Parathyroid adenoma (tissue), 2 donors: ENCODE measurements at regions not wholly inside any gene's neighbourhood (a gene's known extent, or its start where the extent isn't known, plus 50 kb on each side); places are given as distances from the start of the nearest gene placed in this dataset.

Source experiments
- H2AFZ ChIP-seq: fragments of 300-600 bp; sonication (generic); one replicate; pipeline ENCODE4 v1.7.0; 2017; ENCODE audit warnings: antibody characterized with exemption, mild to moderate bottlenecking
- H3K27ac ChIP-seq: fragments of 300-600 bp; sonication (generic); one replicate; pipeline ENCODE4 v1.7.0; 2017
- H3K27me3 ChIP-seq: fragments of 300-600 bp; sonication (generic); one replicate; pipeline ENCODE4 v1.7.0; 2017; ENCODE audit warnings: low read length; ENCODE audit not compliant: control insufficient read depth, insufficient read depth
- H3K36me3 ChIP-seq: fragments of 300-600 bp; sonication (generic); one replicate; pipeline ENCODE4 v1.7.0; 2017; ENCODE audit warnings: low read length; ENCODE audit not compliant: control insufficient read depth, insufficient read depth
- H3K4me1 ChIP-seq: fragments of 300-600 bp; sonication (generic); one replicate; pipeline ENCODE4 v1.7.0; 2017; ENCODE audit warnings: control low read depth
- H3K4me2 ChIP-seq: fragments of 300-600 bp; sonication (generic); one replicate; pipeline ENCODE4 v1.7.0; 2017; ENCODE audit warnings: low read length
- H3K4me3 ChIP-seq: fragments of 300-600 bp; sonication (generic); one replicate; pipeline ENCODE4 v1.7.0; 2017; ENCODE audit warnings: low read depth, low read length
- H3K79me2 ChIP-seq: fragments of 300-600 bp; sonication (generic); one replicate; pipeline ENCODE4 v1.7.0; 2017; ENCODE audit warnings: control low read depth
- H3K9ac ChIP-seq: fragments of 300-600 bp; sonication (generic); one replicate; pipeline ENCODE4 v1.7.0; 2017; ENCODE audit warnings: mild to moderate bottlenecking
- H3K9me3 ChIP-seq: fragments of 300-600 bp; sonication (generic); one replicate; pipeline ENCODE4 v1.7.0; 2017; ENCODE audit warnings: low read length; ENCODE audit not compliant: control insufficient read depth
- TF ChIP-seq, protein P1 (sequence below): fragments of 300-600 bp; sonication (generic); IDR thresholded peaks from one replicate; pipeline ENCODE4 v1.7.0; 2017; ENCODE audit warnings: antibody characterized with exemption, mild to moderate bottlenecking
- donor health status: primary hyperparathyroidism.

DNA sequence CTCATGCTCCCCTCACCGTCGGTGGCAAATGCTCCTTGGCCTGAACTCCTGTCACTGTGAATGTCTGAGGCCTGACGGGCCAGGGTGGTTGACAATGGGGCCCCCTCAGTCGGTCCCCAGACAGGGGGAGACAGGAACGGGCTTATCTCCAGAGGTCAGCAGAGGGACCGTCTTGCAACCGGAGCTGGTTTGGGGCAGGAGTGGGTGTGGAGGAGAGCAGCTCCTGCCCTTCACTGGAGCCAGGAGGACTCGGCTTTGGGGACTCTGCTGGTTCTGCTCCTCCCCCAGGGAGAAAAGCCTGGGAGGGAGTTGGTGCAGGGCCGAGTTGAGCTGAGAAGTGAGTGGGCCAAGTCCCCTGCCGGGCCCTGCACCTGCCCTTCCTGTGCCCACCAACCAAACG lies 354.4 kb downstream of the BRD1 start:
- Histone ChIP-seq H3K9ac (no peak overlapping the region), H3K27ac (no peak overlapping the region), H3K36me3 (no peaks in the 10 kb centered on the region), H3K79me2 (no peaks in the 10 kb centered on the region), H2AFZ (no peak overlapping the region), H3K4me2 (no peak overlapping the region), H3K4me1 (no peaks in the 10 kb centered on the region), H3K27me3 (no peaks in the 10 kb centered on the region), H3K4me3 (no peak overlapping the region), H3K9me3 (no peaks in the 10 kb centered on the region)
- TF ChIP-seq, protein P1, sequence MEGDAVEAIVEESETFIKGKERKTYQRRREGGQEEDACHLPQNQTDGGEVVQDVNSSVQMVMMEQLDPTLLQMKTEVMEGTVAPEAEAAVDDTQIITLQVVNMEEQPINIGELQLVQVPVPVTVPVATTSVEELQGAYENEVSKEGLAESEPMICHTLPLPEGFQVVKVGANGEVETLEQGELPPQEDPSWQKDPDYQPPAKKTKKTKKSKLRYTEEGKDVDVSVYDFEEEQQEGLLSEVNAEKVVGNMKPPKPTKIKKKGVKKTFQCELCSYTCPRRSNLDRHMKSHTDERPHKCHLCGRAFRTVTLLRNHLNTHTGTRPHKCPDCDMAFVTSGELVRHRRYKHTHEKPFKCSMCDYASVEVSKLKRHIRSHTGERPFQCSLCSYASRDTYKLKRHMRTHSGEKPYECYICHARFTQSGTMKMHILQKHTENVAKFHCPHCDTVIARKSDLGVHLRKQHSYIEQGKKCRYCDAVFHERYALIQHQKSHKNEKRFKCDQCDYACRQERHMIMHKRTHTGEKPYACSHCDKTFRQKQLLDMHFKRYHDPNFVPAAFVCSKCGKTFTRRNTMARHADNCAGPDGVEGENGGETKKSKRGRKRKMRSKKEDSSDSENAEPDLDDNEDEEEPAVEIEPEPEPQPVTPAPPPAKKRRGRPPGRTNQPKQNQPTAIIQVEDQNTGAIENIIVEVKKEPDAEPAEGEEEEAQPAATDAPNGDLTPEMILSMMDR: no peak

DNA sequence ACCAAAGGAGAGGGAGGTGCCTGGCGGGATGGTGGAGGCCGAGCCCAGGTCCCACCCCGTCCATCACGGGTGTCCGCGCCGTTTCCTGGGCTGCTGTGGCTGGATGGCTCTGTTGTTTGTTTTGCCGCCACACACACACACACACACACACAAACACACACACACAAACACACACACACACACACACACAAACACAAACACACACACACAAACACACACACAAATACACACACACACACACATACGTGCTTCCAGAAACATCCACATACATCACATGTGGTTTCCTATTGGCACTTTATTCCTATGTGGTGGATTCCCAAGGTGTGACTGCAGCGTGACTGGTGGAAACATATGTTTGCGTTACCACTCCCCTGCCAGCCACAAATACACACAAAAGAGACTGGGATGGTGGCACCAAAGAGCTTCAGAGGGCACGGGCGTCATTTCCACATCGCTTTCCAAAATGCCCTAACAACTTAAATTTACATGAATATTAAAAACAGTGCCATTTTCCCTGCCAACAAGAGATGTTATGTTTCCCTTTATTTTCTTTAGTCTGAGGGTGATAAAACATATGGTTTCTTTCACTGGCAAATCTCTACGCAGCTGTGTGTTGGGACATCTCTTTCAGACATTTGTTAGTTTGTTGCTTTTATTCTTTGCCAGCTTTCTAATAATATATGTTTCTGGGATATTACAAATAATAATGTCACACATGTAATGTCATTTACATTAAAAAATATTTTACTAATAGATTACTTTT lies 356.8 kb downstream of the BRD1 start:
- Histone ChIP-seq H3K27me3 (no peaks in the 10 kb centered on the region), H2AFZ (no peak overlapping the region), H3K4me2 (no peak overlapping the region), H3K27ac (no peak overlapping the region), H3K79me2 (no peaks in the 10 kb centered on the region), H3K4me1 (no peaks in the 10 kb centered on the region), H3K36me3 (no peaks in the 10 kb centered on the region), H3K9me3 (no peaks in the 10 kb centered on the region), H3K4me3 (no peak overlapping the region), H3K9ac (no peak overlapping the region)
- TF ChIP-seq, protein P1: no peak

DNA sequence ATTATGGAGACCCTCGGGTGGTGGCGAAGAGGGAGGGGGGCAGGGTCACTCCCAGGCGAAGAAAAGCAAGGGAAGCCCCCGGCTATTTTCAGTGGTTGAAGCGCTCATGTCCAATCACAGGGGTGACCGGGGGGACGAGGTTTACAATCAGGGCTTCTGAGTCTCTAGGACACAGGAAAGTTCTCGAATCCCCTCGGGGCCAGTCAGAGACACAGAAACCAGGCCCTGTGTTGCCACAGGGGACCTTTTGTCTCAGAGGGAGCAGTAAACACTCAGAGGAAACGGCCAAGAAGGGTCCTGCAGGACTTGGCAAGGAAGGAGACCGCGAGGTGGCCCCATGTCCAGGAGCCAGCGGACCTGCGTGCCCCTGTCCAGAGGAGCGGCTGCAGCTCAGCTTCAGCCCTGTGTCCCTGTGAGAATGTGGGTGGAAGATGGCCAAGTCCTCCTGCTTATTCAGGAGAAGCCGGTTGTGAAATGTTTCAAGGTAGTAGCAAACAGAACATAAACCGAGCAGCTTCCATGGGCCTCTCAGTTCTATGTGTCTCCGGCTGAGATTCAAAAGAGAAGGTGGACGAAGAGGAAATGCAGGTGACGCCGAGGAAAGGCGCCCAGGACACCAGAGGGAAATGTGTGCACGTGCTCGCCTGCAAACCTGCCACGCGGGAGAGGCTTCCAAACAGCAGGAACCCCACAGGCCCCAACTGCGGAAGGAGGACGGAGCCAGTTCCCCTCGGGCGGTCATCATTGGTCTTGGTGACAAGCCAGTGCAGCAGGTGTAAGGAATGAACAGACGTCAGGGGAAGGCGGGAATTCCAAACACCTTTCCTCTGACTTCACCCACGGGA lies 357.6 kb downstream of the BRD1 start:
- no peak overlapping the region for H2AFZ ChIP-seq
- H3K4me1 ChIP-seq: no peaks in the 10 kb centered on the region
- no peak overlapping the region for H3K4me2 ChIP-seq
- H3K4me3 ChIP-seq: no peak overlapping the region
- no peaks in the 10 kb centered on the region for H3K79me2 ChIP-seq
- no peak overlapping the region for H3K9ac ChIP-seq
- TF ChIP-seq, protein P1: no peak
- H3K9me3 ChIP-seq: no peaks in the 10 kb centered on the region
- H3K27ac ChIP-seq: no peak overlapping the region
- no peaks in the 10 kb centered on the region for H3K36me3 ChIP-seq
- H3K27me3 ChIP-seq: no peaks in the 10 kb centered on the region

DNA sequence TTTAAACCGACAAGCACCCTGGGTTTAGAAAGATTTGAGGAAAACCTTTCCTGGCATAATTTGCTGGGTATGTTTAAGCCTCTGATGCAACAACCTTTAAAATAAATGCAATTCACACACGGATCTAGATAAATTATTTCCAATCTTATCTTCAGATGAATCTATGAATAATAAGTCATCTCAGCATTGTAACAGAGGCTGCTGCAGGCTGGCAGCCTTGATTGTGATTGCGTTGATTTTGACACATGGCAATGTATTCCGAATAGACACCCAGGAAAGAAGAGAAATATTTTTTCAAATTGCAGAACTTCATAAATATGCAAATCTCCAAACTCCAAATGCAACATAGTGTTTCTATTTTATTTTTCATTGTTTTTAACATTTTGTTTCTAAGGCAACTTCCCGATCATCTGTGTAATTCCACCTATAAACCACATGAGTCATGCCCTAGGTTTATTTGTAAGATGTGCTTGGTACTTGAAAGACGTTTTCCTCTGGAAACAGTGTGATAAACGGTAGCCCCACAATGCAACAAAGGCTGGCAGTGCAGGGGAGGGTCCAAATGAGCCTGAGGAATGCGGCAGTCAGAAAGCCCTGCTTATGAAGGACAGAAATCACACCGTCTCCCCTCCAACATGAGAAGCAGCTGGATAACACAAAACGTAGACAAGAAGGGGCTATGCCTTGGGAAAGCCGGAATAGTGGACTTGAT lies 359.0 kb downstream of the BRD1 start:
- Histone ChIP-seq H3K4me2 (no peak overlapping the region), H3K79me2 (no peaks in the 10 kb centered on the region), H3K27ac (no peak overlapping the region), H3K9me3 (no peaks in the 10 kb centered on the region), H2AFZ (no peak overlapping the region), H3K36me3 (no peaks in the 10 kb centered on the region), H3K9ac (no peak overlapping the region), H3K4me3 (no peak overlapping the region), H3K27me3 (no peaks in the 10 kb centered on the region), H3K4me1 (no peaks in the 10 kb centered on the region)
- TF ChIP-seq, protein P1: no peak
